Fibroblast of lung (primary cell): ENCODE measurements at regions not wholly inside any gene's neighbourhood (a gene's known extent, or its start where the extent isn't known, plus 50 kb on each side); places are given as distances from the start of the nearest gene placed in this dataset.
"Not testable (repeated sequence)": the region's sequence is repeated elsewhere in the genome, so short reads cannot be mapped to it uniquely, and the experiment has no call there.

Experiments used
- DNase-seq, 2 donors: peaks; one replicate each; pipeline versions ENCODE4 v3.0.0 to v3.0.0-alpha.2; 2010; ENCODE audit warnings: low read depth in 2 of 2
- H2AFZ ChIP-seq: 2 replicates; pipeline ENCODE4 v1.5.1; 2012; ENCODE audit warnings: low read length, control low read depth, inconsistent platforms
- H3K27ac ChIP-seq: 2 replicates; pipeline ENCODE4 v1.5.1; 2011; ENCODE audit warnings: low read length, control low read depth; ENCODE audit not compliant: insufficient read depth
- H3K27me3 ChIP-seq: 2 replicates; pipeline ENCODE4 v1.5.1; 2011; ENCODE audit warnings: mild to moderate bottlenecking, low read length; ENCODE audit not compliant: control insufficient read depth, insufficient read depth
- H3K36me3 ChIP-seq: 2 replicates; pipeline ENCODE4 v1.5.1; 2011; ENCODE audit warnings: low read length; ENCODE audit not compliant: control insufficient read depth, insufficient read depth
- H3K4me1 ChIP-seq: 2 replicates; pipeline ENCODE4 v1.5.1; 2011; ENCODE audit warnings: low read length; ENCODE audit not compliant: control insufficient read depth, insufficient read depth; ENCODE audit errors: extremely low read depth
- H3K4me2 ChIP-seq: 2 replicates; pipeline ENCODE4 v1.5.1; 2011; ENCODE audit warnings: low read length, control low read depth; ENCODE audit not compliant: insufficient read depth; ENCODE audit errors: extremely low read depth
- H3K4me3 ChIP-seq, 4 experiments: fragments of 200-600 bp in 1 of 4; sonication (generic) in 1 of 4; replicated peaks in 1 of 4; 2 replicates each; pipeline ENCODE4 v1.5.1; 2011 to 2016; ENCODE audit warnings: low read length in 4 of 4, low read depth in 3 of 4, mild to moderate bottlenecking in 3 of 4, control low read depth in 2 of 4, inconsistent platforms in 1 of 4, mixed read lengths in 1 of 4; ENCODE audit not compliant: insufficient read depth in 1 of 4; ENCODE audit errors: control extremely low read depth in 1 of 4
- H3K79me2 ChIP-seq: 2 replicates; pipeline ENCODE4 v1.5.1; 2012; ENCODE audit warnings: mild to moderate bottlenecking, low read length, inconsistent platforms; ENCODE audit not compliant: control insufficient read depth, insufficient read depth
- H3K9ac ChIP-seq: 2 replicates; pipeline ENCODE4 v1.5.1; 2011; ENCODE audit warnings: mild to moderate bottlenecking, low read length, control low read depth; ENCODE audit not compliant: insufficient read depth
- H3K9me3 ChIP-seq: 2 replicates; pipeline ENCODE4 v1.5.1; 2012; ENCODE audit warnings: low read depth, low read length; ENCODE audit not compliant: control insufficient read depth, insufficient read depth
- H4K20me1 ChIP-seq: 2 replicates; pipeline ENCODE4 v1.5.1; 2011; ENCODE audit warnings: low read length; ENCODE audit not compliant: control insufficient read depth, insufficient read depth; ENCODE audit errors: extremely low read depth
- EZH2 ChIP-seq: IDR thresholded peaks from 2 replicates; pipeline ENCODE4 v1.5.1; 2012; ENCODE audit warnings: low read length, control low read depth, mild to moderate bottlenecking; ENCODE audit errors: missing control alignments
- TF ChIP-seq, protein P1 (sequence below), 2 donors: IDR thresholded peaks in 1 of 2; conservative IDR thresholded peaks in 1 of 2; 1 replicate in 1 of 2; 2 replicates in 1 of 2; pipeline ENCODE4 v1.5.1; 2011 to 2012; ENCODE audit warnings: low read length in 2 of 2, control low read depth in 1 of 2, inconsistent platforms in 1 of 2, low read depth in 1 of 2, mild to moderate bottlenecking in 1 of 2

- not testable (repeated sequence) for H3K27me3 ChIP-seq, H4K20me1 ChIP-seq, H3K4me3 ChIP-seq, H3K9me3 ChIP-seq, H3K4me2 ChIP-seq, H3K9ac ChIP-seq, H3K36me3 ChIP-seq, H3K27ac ChIP-seq, H3K4me1 ChIP-seq, H3K79me2 ChIP-seq, H2AFZ ChIP-seq, DNase-seq
Measured at GRCh38 chr17:22551695-22552415, 859.5 kb downstream of the KCNJ18 start.

GRCh38 chr17:22569459-22570143 lies 877.3 kb downstream of the KCNJ18 start:
- H3K4me1 ChIP-seq, result no peaks in the 10 kb centered on the region
- no peak for TF ChIP-seq EZH2
- TF ChIP-seq, protein P1, sequence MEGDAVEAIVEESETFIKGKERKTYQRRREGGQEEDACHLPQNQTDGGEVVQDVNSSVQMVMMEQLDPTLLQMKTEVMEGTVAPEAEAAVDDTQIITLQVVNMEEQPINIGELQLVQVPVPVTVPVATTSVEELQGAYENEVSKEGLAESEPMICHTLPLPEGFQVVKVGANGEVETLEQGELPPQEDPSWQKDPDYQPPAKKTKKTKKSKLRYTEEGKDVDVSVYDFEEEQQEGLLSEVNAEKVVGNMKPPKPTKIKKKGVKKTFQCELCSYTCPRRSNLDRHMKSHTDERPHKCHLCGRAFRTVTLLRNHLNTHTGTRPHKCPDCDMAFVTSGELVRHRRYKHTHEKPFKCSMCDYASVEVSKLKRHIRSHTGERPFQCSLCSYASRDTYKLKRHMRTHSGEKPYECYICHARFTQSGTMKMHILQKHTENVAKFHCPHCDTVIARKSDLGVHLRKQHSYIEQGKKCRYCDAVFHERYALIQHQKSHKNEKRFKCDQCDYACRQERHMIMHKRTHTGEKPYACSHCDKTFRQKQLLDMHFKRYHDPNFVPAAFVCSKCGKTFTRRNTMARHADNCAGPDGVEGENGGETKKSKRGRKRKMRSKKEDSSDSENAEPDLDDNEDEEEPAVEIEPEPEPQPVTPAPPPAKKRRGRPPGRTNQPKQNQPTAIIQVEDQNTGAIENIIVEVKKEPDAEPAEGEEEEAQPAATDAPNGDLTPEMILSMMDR (conservative IDR thresholded peaks at IDR 0.05 in 1 of 2, IDR thresholded peaks at IDR 0.05 in 1 of 2; ENCODE audit: low read depth in 1 of 2, low read length in 2 of 2), result no peak
- H3K4me3 ChIP-seq, result no peak overlapping the region
- no peaks in the 10 kb centered on the region for H4K20me1 ChIP-seq
- no peak overlapping the region for H2AFZ ChIP-seq
- H3K27me3 ChIP-seq, result no peaks in the 10 kb centered on the region
- no peak overlapping the region for H3K27ac ChIP-seq
- H3K79me2 ChIP-seq, result no peaks in the 10 kb centered on the region
- no peak for DNase-seq
- H3K4me2 ChIP-seq, result no peak overlapping the region
- no peaks in the 10 kb centered on the region for H3K36me3 ChIP-seq
- H3K9me3 ChIP-seq, result no peaks in the 10 kb centered on the region
- H3K9ac ChIP-seq, result no peak overlapping the region

GRCh38 chr17:22570144-22570845 lies 878.0 kb downstream of the KCNJ18 start:
- Histone ChIP-seq H3K4me1 (no peaks in the 10 kb centered on the region), H2AFZ (no peak overlapping the region), H3K36me3 (no peaks in the 10 kb centered on the region), H3K4me3 (no peak overlapping the region), H3K4me2 (no peak overlapping the region), H3K27me3 (no peaks in the 10 kb centered on the region), H3K9me3 (no peaks in the 10 kb centered on the region), H3K79me2 (no peaks in the 10 kb centered on the region), H3K27ac (no peak overlapping the region), H3K9ac (no peak overlapping the region), H4K20me1 (no peaks in the 10 kb centered on the region)
- no peak for DNase-seq
- TF ChIP-seq, protein P1 (conservative IDR thresholded peaks at IDR 0.05 in 1 of 2, IDR thresholded peaks at IDR 0.05 in 1 of 2; ENCODE audit: low read depth in 1 of 2, low read length in 2 of 2), result no peak
- TF ChIP-seq EZH2, result no peak
